Endothelial cell of umbilical vein (primary cell): ENCODE measurements at regions not wholly inside any gene's neighbourhood (a gene's known extent, or its start where the extent isn't known, plus 50 kb on each side); places are given as distances from the start of the nearest gene placed in this dataset.
A peak's percentile ranks its signal among the peaks of the same experiment; 100 is the strongest.

Source experiments
- BruUV-seq: library from RNA; stranded (reverse); fragments of 400-500 nt; replicated peaks from 2 replicates; lab custom pipeline; 2021; lab: Mats Ljungman, UMichigan
- CTCF ChIA-PET: fragments of 300-600, 350-600 bp; sonication (Branson Sonifier 250); formaldehyde crosslinking; loops from one replicate; lab custom pipeline; 2021; ENCODE audit warnings: antibody characterized with exemption, inconsistent platforms; lab: Charles Lee
- POLR2A ChIA-PET: fragments of 300-600, 350-600 bp; sonication (Branson Sonifier 250); formaldehyde crosslinking; loops from one replicate; lab custom pipeline; 2021; ENCODE audit warnings: antibody characterized with exemption, inconsistent platforms; lab: Charles Lee
- DNase-seq: peaks from one replicate; pipeline ENCODE4 v3.0.0-alpha.2; 2011; ENCODE audit warnings: low read depth, low spot score
- FAIRE-seq: peaks from 2 replicates; lab custom pipeline; 2011; peaks lifted over from hg19 to GRCh38; lab: Jason Lieb, UNC
- H2AFZ ChIP-seq: 2 replicates; pipeline ENCODE4 v1.6.0; 2012; ENCODE audit warnings: low read depth, low read length, control low read depth, inconsistent platforms
- H3K27ac ChIP-seq: 2 replicates; pipeline ENCODE4 v1.5.1; 2011; ENCODE audit warnings: low read depth, mild to moderate bottlenecking, control low read depth, low read length, moderate library complexity; ENCODE audit not compliant: insufficient read depth
- H3K27me3 ChIP-seq, 2 experiments: 2 replicates each; pipeline versions ENCODE4 v1.6.0 to v1.6.1; 2011; ENCODE audit warnings: low read length in 2 of 2, mixed read lengths in 1 of 2; ENCODE audit not compliant: control insufficient read depth in 2 of 2, insufficient read depth in 2 of 2
- H3K36me3 ChIP-seq, 2 experiments: 2 replicates in 1 of 2; 3 replicates in 1 of 2; pipeline ENCODE4 v1.5.1; 2011; ENCODE audit warnings: low read length in 2 of 2, mild to moderate bottlenecking in 1 of 2, moderate library complexity in 1 of 2; ENCODE audit not compliant: control insufficient read depth in 2 of 2, insufficient read depth in 2 of 2; ENCODE audit errors: extremely low read depth in 1 of 2
- H3K4me1 ChIP-seq: 3 replicates; pipeline ENCODE4 v1.5.1; 2011; ENCODE audit warnings: mild to moderate bottlenecking, low read length; ENCODE audit not compliant: control insufficient read depth, insufficient read depth; ENCODE audit errors: extremely low read depth
- H3K4me2 ChIP-seq: 2 replicates; pipeline ENCODE4 v1.6.1; 2011; ENCODE audit warnings: low read length, control low read depth, mixed read lengths; ENCODE audit not compliant: insufficient read depth
- H3K4me3 ChIP-seq, 3 experiments: fragments of 200-600 bp in 1 of 3; sonication (generic), shearing (Covaris generic) in 1 of 3; replicated peaks in 1 of 3; 2 replicates each; pipeline ENCODE4 v1.5.1; 2011 to 2016; ENCODE audit warnings: control low read depth in 3 of 3, low read length in 3 of 3, mild to moderate bottlenecking in 2 of 3, inconsistent platforms in 1 of 3, low read depth in 1 of 3, moderate library complexity in 1 of 3; ENCODE audit not compliant: insufficient read depth in 1 of 3
- H3K79me2 ChIP-seq: 2 replicates; pipeline ENCODE4 v1.6.0; 2012; ENCODE audit warnings: low read length, inconsistent platforms; ENCODE audit not compliant: control insufficient read depth, insufficient read depth
- H3K9ac ChIP-seq: replicated peaks from 2 replicates; pipeline ENCODE3; 2011; ENCODE audit warnings: low read length, control low read depth; ENCODE audit not compliant: insufficient read depth; ENCODE audit errors: extremely low read depth
- H3K9me1 ChIP-seq: replicated peaks from 3 replicates; pipeline ENCODE4 v1.6.0; 2011; ENCODE audit warnings: mild to moderate bottlenecking, low read length; ENCODE audit not compliant: control insufficient read depth, insufficient read depth; ENCODE audit errors: extremely low read depth
- H3K9me3 ChIP-seq: replicated peaks from 2 replicates; pipeline ENCODE4 v1.5.1; 2012; ENCODE audit warnings: low read length, inconsistent platforms; ENCODE audit not compliant: control insufficient read depth, insufficient read depth
- H4K20me1 ChIP-seq: replicated peaks from 2 replicates; pipeline ENCODE3; 2011; ENCODE audit warnings: mild to moderate bottlenecking, low read length; ENCODE audit not compliant: control insufficient read depth, insufficient read depth; ENCODE audit errors: extremely low read depth
- CTCF ChIP-seq, 2 donors: IDR thresholded peaks; 1 replicate in 1 of 2; 2 replicates in 1 of 2; pipeline ENCODE4 v1.5.1; 2011; ENCODE audit warnings: low read length in 2 of 2, mild to moderate bottlenecking in 2 of 2, moderate library complexity in 2 of 2, control low read depth in 1 of 2, inconsistent platforms in 1 of 2, low read depth in 1 of 2; ENCODE audit not compliant: insufficient read depth in 1 of 2; ENCODE audit errors: extremely low read depth in 1 of 2
- EZH2 ChIP-seq: IDR thresholded peaks from 2 replicates; pipeline ENCODE4 v1.6.1; 2012; ENCODE audit warnings: borderline replicate concordance, low read depth, mild to moderate bottlenecking, moderate library complexity, low read length, inconsistent platforms; ENCODE audit not compliant: severe bottlenecking
- FOS ChIP-seq: IDR thresholded peaks from 2 replicates; pipeline ENCODE4 v1.6.1; 2011; ENCODE audit warnings: mild to moderate bottlenecking, low read length, moderate library complexity, borderline replicate concordance; ENCODE audit not compliant: insufficient read depth
- GATA2 ChIP-seq: IDR thresholded peaks from 2 replicates; pipeline ENCODE4 v1.7.0; 2011; ENCODE audit warnings: low read depth, mild to moderate bottlenecking, moderate library complexity, mixed read lengths, low read length; ENCODE audit not compliant: insufficient read length, insufficient read depth
- JUN ChIP-seq: IDR thresholded peaks from 2 replicates; pipeline ENCODE4 v1.6.1; 2011; ENCODE audit warnings: borderline replicate concordance, low read depth; ENCODE audit not compliant: insufficient read length, insufficient read depth
- MAX ChIP-seq: IDR thresholded peaks from 2 replicates; pipeline ENCODE4 v1.6.1; 2011; ENCODE audit not compliant: insufficient read depth, insufficient read length
- MYC ChIP-seq: IDR thresholded peaks from one replicate; pipeline ENCODE4 v1.6.1; 2011; ENCODE audit warnings: mild to moderate bottlenecking, low read depth, low read length
- POLR2A ChIP-seq: IDR thresholded peaks from 2 replicates; pipeline ENCODE4 v1.6.1; 2012; ENCODE audit warnings: low read depth, mild to moderate bottlenecking, control low read depth, low read length
- POLR2AphosphoS5 ChIP-seq: IDR thresholded peaks from 2 replicates; pipeline ENCODE4 v1.6.1; 2012; ENCODE audit warnings: low read depth, mild to moderate bottlenecking, control low read depth, low read length, moderate library complexity; ENCODE audit not compliant: insufficient read depth
- dilution Hi-C: fragments of 300-500 bp; cut with MboI; formaldehyde crosslinking; loops from one replicate; pipeline ENCODE4 v1.15.0; 2019; ENCODE audit warnings: low sequenced_read_pairs; ENCODE audit not compliant: extremely low pct_ligation_motif_present
- intact Hi-C: fragments of 100-400 bp; cut with micrococcal nuclease; formaldehyde crosslinking; loops from one replicate; pipeline ENCODE4 v1.10.0; 2022

GRCh38 chr12:93130366-93131054, 201.4 kb upstream of the EEA1 start:
- DNase-seq (peak; percentile 88), FAIRE-seq (peak; percentile 76)
- TF ChIP-seq MAX: peak; percentile 17
- TF ChIP-seq EZH2: no peak
- no peak for TF ChIP-seq CTCF (IDR thresholded peaks at IDR 0.05; ENCODE audit: extremely low read depth in 1 of 2, insufficient read depth in 1 of 2, low read depth in 1 of 2, low read length in 2 of 2)
- TF ChIP-seq JUN: no peak
- TF ChIP-seq GATA2: no peak
- no peak for TF ChIP-seq POLR2A
- TF ChIP-seq FOS: no peak
- peak; percentile 36 for TF ChIP-seq POLR2AphosphoS5
- peak; percentile 64 for TF ChIP-seq MYC
- CTCF ChIA-PET: interaction anchor here (1.3 kb wide), 1 partner anchor 289 kb away, joined by 3 read pairs; no protein-coding TSS in a partner anchor
- no peak overlapping the region for H3K9ac ChIP-seq
- peak overlapping the region; percentile 89 for H2AFZ ChIP-seq
- intact Hi-C loops: loop anchor here (1.0 kb wide), 1 partner anchor 40 kb away; no protein-coding TSS in a partner anchor
- peaks cover 25% of the 10 kb centered on the region for H3K4me1 ChIP-seq
- no peaks in the 10 kb centered on the region for H3K9me3 ChIP-seq
- no peaks in the 10 kb centered on the region for H4K20me1 ChIP-seq
- POLR2A ChIA-PET: no interaction called here
- BruUV-seq: no TSS peak
- H3K4me2 ChIP-seq: peak overlapping the region; percentile 11
- H3K79me2 ChIP-seq: no peaks in the 10 kb centered on the region
- H3K27me3 ChIP-seq: no peaks in the 10 kb centered on the region
- no peaks in the 10 kb centered on the region for H3K9me1 ChIP-seq
- H3K4me3 ChIP-seq: no peak overlapping the region
- peak overlapping the region; percentile 25 for H3K27ac ChIP-seq
- H3K36me3 ChIP-seq: no peaks in the 10 kb centered on the region
- dilution Hi-C loops: no loop called here
